ENCODE measurements at regions not wholly inside any gene's neighbourhood (a gene's known extent, or its start where the extent isn't known, plus 50 kb on each side); places are given as distances from the start of the nearest gene placed in this dataset.

GRCh38 chr1:79207786-79208185, 201.3 kb upstream of the ADGRL4 start:
- Histone ChIP-seq H3K9me3 (ENCODE audit: control insufficient read depth in 4 of 4, insufficient read depth in 3 of 4, low read length in 3 of 4) (peaks cover 0 to 2% (median 0%) of the 10 kb centered on the region in 4 donors), H3K27ac (ENCODE audit: low read depth in 1 of 2, low read length in 1 of 2) (no peak overlapping the region), H3K9ac (ENCODE audit: insufficient read depth in 1 of 2, low read length in 2 of 2) (no peak overlapping the region), H3K4me3 (no peak overlapping the region), H3K4me1 (ENCODE audit: control insufficient read depth in 5 of 5, insufficient read depth in 5 of 5, low read length in 5 of 5) (no peaks in the 10 kb centered on the region), H3K36me3 (ENCODE audit: control insufficient read depth in 4 of 4, insufficient read depth in 4 of 4, low read length in 4 of 4) (no peaks in the 10 kb centered on the region), H3K27me3 (ENCODE audit: control insufficient read depth in 3 of 3, insufficient read depth in 3 of 3, low read length in 2 of 3) (no peaks in the 10 kb centered on the region)
- TF ChIP-seq, protein P1, sequence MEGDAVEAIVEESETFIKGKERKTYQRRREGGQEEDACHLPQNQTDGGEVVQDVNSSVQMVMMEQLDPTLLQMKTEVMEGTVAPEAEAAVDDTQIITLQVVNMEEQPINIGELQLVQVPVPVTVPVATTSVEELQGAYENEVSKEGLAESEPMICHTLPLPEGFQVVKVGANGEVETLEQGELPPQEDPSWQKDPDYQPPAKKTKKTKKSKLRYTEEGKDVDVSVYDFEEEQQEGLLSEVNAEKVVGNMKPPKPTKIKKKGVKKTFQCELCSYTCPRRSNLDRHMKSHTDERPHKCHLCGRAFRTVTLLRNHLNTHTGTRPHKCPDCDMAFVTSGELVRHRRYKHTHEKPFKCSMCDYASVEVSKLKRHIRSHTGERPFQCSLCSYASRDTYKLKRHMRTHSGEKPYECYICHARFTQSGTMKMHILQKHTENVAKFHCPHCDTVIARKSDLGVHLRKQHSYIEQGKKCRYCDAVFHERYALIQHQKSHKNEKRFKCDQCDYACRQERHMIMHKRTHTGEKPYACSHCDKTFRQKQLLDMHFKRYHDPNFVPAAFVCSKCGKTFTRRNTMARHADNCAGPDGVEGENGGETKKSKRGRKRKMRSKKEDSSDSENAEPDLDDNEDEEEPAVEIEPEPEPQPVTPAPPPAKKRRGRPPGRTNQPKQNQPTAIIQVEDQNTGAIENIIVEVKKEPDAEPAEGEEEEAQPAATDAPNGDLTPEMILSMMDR (IDR thresholded peaks at IDR 0.05; ENCODE audit: control extremely low read depth, extremely low read depth), result no peak
- DNase-seq (no peak), ATAC-seq (ENCODE audit: insufficient read depth, low FRiP score) (no peak)
- WGBS, 2 donors, result 83 to 85% methylated on average over 4 of the region's 4 CpGs

DNA sequence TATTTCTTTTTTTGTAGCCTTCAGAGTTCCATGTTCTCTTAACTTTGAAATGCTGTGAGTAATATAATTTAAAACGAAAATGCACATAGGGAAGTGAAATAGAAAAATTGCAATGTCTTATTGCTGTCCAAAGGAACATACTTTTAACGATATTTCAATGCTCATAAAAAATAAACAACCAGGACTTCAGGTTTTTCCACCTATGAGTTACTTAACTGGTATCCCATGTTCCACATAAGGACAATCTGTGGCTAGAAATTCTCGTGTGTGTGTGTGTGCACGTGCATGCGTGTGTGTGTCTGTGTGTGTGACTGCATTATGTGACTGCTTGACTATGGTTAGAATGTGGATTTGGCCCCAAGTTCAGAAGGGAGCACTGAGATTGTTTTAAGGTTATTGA, 200.8 kb upstream of the ADGRL4 start:
- TF ChIP-seq, protein P1 (IDR thresholded peaks at IDR 0.05; ENCODE audit: control extremely low read depth, extremely low read depth), result no peak
- Histone ChIP-seq H3K9me3 (ENCODE audit: control insufficient read depth in 4 of 4, insufficient read depth in 3 of 4, low read length in 3 of 4) (peaks cover 0 to 2% (median 0%) of the 10 kb centered on the region in 4 donors), H3K9ac (ENCODE audit: insufficient read depth in 1 of 2, low read length in 2 of 2) (no peak overlapping the region), H3K27me3 (ENCODE audit: control insufficient read depth in 3 of 3, insufficient read depth in 3 of 3, low read length in 2 of 3) (no peaks in the 10 kb centered on the region), H3K27ac (ENCODE audit: low read depth in 1 of 2, low read length in 1 of 2) (no peak overlapping the region), H3K4me3 (no peak overlapping the region), H3K36me3 (ENCODE audit: control insufficient read depth in 4 of 4, insufficient read depth in 4 of 4, low read length in 4 of 4) (no peaks in the 10 kb centered on the region), H3K4me1 (ENCODE audit: control insufficient read depth in 5 of 5, insufficient read depth in 5 of 5, low read length in 5 of 5) (no peaks in the 10 kb centered on the region)
- DNase-seq, result no peak
- WGBS, 2 donors, result 90 to 93% methylated on average over 5 of the region's 5 CpGs
- ATAC-seq (ENCODE audit: insufficient read depth, low FRiP score), result no peak

DNA sequence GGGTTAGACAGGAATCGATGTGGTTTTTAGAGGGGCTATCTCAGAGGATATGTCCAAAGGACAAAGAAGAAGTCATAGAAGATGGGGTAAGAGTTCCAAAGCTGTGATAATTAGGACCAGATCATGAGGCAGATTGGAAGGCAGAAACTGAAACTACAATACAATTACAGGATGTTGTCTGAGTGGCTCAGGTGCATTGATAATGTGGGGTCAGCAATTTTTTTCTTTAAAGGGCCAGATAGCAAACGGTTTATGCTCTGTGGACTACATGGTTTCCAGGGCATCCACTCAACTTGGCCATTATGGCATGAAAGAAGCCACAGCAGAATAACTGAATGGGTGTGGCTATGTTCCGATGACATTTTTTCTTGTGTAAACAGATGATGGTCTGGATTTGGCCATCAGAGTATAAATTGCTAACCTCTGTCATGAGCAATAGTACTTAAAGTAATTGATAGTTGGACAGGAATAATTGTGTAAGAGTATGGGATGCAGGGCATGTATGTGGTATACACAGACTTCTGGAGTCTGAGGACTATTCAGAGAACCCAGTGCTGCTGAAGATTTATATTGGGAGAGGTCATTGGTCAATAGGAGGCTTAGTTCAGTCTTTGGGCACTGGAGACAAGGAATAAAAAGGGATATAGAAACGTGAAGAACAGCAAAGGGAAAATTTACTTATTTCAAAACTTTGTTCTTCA, 198.4 kb upstream of the ADGRL4 start:
- 66 to 82% methylated on average over 4 of the region's 4 CpGs for WGBS, 2 donors

More for the DNA sequence above, 198.4 kb upstream of the ADGRL4 start:
- H3K36me3 ChIP-seq (ENCODE audit: control insufficient read depth in 4 of 4, insufficient read depth in 4 of 4, low read length in 4 of 4), result no peaks in the 10 kb centered on the region
- H3K9ac ChIP-seq (ENCODE audit: insufficient read depth in 1 of 2, low read length in 2 of 2), result no peak overlapping the region
- H3K27me3 ChIP-seq (ENCODE audit: control insufficient read depth in 3 of 3, insufficient read depth in 3 of 3, low read length in 2 of 3), result no peaks in the 10 kb centered on the region
- no peak overlapping the region for H3K4me3 ChIP-seq
- no peak for DNase-seq
- H3K9me3 ChIP-seq (ENCODE audit: control insufficient read depth in 4 of 4, insufficient read depth in 3 of 4, low read length in 3 of 4), result peaks cover 0 to 2% (median 0%) of the 10 kb centered on the region in 4 donors
- ATAC-seq (ENCODE audit: insufficient read depth, low FRiP score), result no peak
- TF ChIP-seq, protein P1 (IDR thresholded peaks at IDR 0.05; ENCODE audit: control extremely low read depth, extremely low read depth), result no peak
- no peak overlapping the region for H3K27ac ChIP-seq (ENCODE audit: low read depth in 1 of 2, low read length in 1 of 2)
- no peaks in the 10 kb centered on the region for H3K4me1 ChIP-seq (ENCODE audit: control insufficient read depth in 5 of 5, insufficient read depth in 5 of 5, low read length in 5 of 5)

Data from lung (tissue), 11 donors.